ENCODE measurements at regions not wholly inside any gene's neighbourhood (a gene's known extent, or its start where the extent isn't known, plus 50 kb on each side); places are given as distances from the start of the nearest gene placed in this dataset.
A peak's percentile ranks its signal among the peaks of the same experiment; 100 is the strongest.
"Not testable (repeated sequence)": the region's sequence is repeated elsewhere in the genome, so short reads cannot be mapped to it uniquely, and the experiment has no call there.

GRCh38 chr12:19666070-19666469, 226.8 kb downstream of the AEBP2 start:
- no peak for DNase-seq

DNA sequence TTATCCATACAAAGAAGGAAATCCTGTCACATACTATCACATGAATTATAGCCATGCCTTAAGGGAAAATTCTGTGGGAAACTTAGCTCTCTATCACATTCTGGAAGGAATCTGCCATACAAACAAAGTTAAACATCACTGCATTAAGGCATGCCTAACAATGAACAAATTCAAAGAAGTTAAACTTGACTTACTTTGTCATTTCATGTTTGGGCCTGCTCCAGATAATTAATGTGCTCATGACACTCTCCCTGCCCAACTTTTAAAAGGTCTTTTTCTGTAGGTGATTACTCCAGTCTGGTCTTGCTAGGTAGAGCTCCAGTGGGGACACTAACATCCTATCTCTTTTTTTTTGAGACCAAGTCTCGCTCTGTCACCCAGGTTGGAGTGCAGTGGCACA, 230.5 kb downstream of the AEBP2 start:
- DNase-seq = no peak

DNA sequence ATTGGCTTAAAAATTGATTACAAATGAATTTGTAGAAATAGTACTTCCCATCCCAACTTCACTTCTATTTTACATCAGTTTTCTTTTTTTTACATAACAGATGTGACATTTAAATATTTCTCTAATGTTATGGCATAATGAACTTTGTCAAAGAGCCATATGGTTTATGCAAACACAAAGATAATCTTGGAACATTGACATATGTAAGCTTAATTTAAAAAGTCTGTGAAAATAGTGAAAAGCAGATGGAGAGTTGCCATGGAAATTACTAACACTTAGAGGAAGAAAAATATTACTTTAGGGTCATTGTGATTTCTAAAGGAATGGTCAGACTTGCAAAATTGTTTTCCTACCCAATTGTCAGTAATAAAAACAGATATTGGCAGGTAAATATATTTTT, 232.4 kb downstream of the AEBP2 start:
- DNase-seq = peak; percentile 80

DNA sequence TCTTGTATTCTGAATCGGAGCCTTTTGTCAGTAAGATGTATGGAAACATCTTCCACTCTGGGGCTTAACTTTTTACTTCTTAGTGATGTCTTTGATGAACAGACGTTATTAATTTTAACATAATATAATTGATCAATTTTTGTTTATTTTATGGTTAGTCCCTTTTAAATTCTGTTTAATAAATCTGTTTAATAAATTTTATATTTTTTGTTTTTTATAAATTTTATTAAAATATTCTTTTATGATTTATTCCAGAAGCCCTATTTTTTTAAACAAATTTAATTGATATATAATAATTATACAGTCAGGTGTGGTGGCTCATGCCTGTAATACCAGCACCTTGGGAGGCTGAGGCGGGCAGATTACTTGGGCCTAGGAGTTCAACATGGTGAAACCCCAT, 235.1 kb downstream of the AEBP2 start:
- no peak for DNase-seq

- DNase-seq = no peak
These were observed 236.1 kb downstream of the AEBP2 start for GRCh38 chr12:19675361-19675760.

DNA sequence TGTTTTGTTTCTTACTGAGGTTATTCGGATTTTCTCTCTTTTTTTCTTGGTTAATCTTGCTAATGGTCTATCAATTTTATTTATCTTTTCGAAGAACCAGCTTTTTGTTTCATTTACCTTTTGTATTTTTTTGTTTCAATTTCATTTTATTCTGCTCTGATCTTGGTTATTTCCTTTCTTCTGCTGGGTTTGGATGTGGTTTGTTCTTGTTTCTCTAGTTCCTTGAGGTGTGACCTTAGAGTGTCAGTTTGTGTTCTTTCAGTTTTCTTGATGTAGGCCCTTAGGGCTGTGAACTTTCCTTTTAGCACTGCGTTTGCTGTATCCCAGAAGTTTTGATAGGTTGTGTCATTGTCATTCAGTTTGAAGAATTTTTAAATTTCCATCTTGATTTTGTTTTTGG, 239.2 kb downstream of the AEBP2 start:
- not testable (repeated sequence) for DNase-seq

DNA sequence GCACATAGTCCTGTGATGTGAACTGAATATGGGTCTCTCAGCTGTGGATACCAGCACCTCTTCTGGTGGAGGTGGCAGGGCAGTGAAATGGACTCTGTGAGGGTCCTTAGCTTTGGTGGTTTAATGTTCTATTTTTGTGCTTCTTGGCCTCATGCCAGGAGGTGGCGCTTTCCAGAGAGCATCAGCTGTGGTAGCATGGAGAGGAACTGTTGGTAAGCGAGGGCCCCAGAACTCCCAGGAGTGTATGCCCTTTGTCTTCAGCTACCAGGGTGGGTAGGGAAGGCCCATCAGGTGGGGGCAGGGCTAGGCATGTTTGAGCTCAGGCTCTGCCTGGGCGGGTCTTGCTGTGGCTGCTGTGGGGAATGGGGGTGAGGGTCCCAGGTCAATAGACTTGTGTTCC, 241.7 kb downstream of the AEBP2 start:
- no peak for DNase-seq

- DNase-seq = no peak
These were observed 244.1 kb downstream of the AEBP2 start for GRCh38 chr12:19683178-19683927.

DNA sequence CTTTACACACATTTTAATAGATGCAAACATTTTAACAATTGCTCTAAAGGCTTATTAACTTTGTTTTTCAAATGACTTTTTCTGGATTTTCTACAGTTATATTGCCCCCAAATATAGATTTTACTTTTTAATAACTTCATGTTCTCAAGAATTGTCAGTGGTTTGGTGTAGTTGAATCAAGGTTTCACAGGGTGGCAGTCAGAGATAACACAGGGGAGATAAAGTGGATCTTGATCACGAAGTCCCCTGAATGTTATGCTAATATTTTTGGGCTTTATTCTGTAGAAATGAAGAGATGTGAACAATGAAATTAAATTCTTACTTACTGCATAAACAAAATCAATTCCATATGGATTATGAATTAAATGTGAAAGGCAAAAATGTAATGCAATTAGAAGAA, 248.1 kb downstream of the AEBP2 start:
- no peak for DNase-seq

- no peak for DNase-seq
These were observed 249.2 kb downstream of the AEBP2 start for GRCh38 chr12:19688532-19688931.

DNA sequence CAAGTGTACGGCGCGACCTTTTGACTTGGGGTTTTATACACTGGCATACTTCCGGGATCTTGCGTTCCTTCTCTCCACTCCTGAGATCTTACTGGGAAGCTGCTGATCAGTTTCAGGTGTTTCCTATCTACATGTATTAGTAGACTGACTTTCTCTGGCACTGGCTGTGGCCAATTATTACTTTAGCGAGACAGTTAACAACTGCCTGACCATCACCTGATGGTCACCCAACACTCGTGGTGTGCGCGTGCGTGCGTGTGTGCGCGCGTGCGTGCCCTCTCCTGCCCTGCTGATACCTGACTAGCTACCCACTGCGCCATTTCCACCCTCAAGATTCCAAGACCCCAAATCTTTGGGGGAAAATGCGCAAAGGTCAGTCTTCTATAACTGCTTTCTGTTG, 249.9 kb downstream of the AEBP2 start:
- no peak for DNase-seq

GRCh38 chr12:19689801-19690472, 250.6 kb downstream of the AEBP2 start:
- no peak for DNase-seq

GRCh38 chr12:19692091-19692490, 252.8 kb downstream of the AEBP2 start:
- DNase-seq = no peak

GRCh38 chr12:19692566-19692965, 253.3 kb downstream of the AEBP2 start:
- no peak for DNase-seq

GRCh38 chr12:19694627-19695026, 255.3 kb downstream of the AEBP2 start:
- no peak for DNase-seq

DNA sequence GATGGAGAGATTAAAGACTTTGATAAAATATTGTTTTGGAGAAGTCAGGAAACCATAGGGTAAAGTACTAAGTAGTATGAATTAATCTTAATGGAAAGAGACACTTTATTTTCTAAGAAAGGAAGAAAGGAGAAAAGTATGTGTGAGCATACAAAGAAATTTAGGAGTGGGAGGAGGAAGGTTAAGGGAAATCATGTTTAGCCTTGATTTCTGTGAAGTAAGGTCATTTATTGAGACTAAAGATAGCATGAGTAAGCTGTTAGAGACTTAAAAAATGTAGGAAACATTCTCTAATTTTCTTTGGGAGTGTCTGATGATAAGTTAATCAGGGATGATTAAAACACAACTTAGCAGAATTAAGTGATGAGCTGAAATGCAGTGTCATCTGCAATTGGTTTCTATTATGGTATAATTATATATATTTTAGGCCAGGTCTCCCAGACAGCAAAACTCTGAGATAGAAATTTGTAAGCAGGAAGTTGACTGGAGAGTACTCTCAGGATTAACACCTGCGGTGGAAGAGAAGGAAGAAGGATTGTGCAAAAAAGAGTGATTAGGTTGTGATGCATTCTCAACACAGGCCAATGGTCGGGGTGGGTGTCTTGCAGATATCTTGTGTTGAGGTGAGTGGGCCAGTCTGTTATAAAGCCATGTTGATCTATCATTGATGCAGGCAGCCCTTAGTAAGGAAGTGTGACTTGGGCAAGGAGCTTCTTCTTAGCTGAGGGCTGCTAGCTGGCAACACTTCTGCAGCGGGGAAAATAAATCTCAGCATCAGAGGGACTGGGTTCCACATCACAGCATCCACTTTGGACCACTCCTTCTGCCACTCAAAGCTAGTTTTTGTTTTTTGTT, 256.2 kb downstream of the AEBP2 start:
- DNase-seq = no peak

GRCh38 chr12:19700969-19701368, 261.7 kb downstream of the AEBP2 start:
- DNase-seq = no peak

DNA sequence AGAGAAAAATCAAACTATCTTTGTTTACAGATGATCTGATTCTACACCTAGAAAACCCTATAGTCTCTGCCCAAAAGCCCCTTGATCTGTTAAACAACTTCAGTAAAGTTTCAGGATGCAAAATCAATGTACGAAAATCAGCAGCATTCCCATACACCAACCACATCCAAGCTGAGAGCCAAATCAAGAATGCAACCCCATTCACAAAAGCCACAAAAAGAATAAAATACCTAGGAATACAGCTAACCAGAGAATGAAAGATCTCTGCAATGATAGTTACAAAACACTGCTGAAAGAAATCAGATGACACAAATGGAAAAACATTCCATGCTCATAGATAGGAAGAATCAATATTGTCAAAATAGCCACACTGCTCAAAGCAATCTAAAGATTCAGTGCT, 265.7 kb downstream of the AEBP2 start:
- no peak for DNase-seq

- DNase-seq = no peak
These were observed 267.6 kb downstream of the AEBP2 start for GRCh38 chr12:19706936-19707335.

GRCh38 chr12:19707948-19708409, 268.7 kb downstream of the AEBP2 start:
- no peak for DNase-seq

DNA sequence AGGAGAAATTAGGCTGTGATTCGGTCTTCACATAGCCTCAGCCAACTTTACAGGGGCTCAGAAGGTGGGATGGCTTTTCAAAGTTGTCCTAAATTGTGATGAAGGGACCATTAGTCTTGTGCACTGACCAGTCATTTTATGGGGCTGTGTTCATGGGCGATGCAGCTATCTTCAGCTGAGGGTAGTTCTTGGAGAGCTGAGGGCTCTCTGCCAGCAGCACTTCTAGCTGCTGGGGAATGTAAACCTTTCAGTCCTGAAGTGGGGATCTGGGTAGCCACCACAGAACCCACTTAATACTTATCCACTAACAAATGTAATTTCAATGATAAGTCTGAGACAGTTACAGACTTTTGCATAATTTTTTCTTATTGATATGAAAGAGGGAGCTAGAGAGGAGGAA, 270.6 kb downstream of the AEBP2 start:
- no peak for DNase-seq

DNA sequence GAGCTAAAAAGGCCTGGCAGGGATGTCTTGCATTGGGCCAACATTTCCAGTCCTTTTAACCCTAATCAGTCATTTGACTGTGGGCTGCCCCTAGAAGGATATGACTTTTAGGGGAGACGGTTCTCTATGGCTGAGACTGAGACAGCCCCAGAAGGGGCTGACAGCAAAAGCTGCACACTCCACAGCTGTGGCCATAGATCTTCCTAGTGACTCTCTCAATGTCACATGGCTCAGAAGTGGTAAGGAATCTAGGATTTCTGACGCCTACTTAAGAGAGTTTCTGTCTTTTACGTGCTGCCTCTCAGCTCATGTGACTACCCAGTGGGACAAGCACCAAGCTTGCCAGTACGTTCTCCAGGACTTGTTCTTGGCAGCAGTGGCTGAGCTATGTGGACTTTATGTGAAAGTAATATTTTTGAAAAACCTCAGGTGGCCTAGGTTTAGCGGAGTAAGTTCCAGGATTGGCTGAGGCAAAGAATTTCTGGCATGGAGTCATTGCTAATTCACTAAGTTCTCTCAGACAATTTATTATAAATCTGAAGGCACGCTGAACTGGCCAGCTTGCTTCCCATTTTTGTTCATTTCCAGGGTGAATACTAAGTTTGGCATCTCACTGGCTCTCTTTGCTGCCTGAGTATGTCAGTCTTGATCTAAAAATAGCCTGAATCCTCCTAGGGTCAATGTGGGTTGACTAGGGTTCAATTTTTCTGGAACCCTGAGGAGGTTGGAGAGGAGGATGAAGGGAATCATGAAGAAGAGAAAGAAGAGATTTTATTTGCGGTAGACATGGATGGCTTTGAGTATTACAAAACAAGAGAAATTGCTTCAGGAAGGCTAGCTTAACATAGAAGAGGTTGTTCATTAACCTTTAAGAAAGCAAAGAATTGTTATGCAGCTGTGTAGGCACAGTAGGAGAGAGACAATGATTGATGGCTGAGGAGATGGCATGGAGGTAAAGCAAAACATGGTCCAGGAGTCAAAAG, 271.8 kb downstream of the AEBP2 start:
- peak; percentile 51 for DNase-seq
